ENCODE measurements at regions not wholly inside any gene's neighbourhood (a gene's known extent, or its start where the extent isn't known, plus 50 kb on each side); places are given as distances from the start of the nearest gene placed in this dataset.

GRCh38 chr17:52709724-52710123 is 551.2 kb upstream of the CA10 start:
- Histone ChIP-seq H3K9ac (ENCODE audit: low read length) (no peak overlapping the region), H3K4me1 (ENCODE audit: control insufficient read depth in 1 of 2, insufficient read depth in 2 of 2, low read length in 2 of 2) (no peaks in the 10 kb centered on the region), H3K27ac (ENCODE audit: low read depth, low read length) (no peak overlapping the region), H2AFZ (ENCODE audit: low read depth, low read length, poor library complexity, severe bottlenecking) (no peak overlapping the region), H3K9me2 (ENCODE audit: insufficient read depth) (no peaks in the 10 kb centered on the region), H3K79me2 (ENCODE audit: insufficient read depth, low read length) (no peaks in the 10 kb centered on the region), H3K36me3 (ENCODE audit: control insufficient read depth in 1 of 2, insufficient read depth in 2 of 2, low read length in 2 of 2) (no peaks in the 10 kb centered on the region), H3K9me3 (ENCODE audit: control insufficient read depth in 1 of 2, insufficient read depth in 1 of 2, low read depth in 1 of 2, low read length in 2 of 2) (peaks cover 24 to 55% of the 10 kb centered on the region in 2 experiments; a peak in 3 of 4 replicates), H3K4me3 (replicated peaks in 1 of 2; ENCODE audit: low read depth in 1 of 2, low read length in 2 of 2) (no peak overlapping the region), H4K20me1 (ENCODE audit: insufficient read depth) (no peaks in the 10 kb centered on the region), H3K27me3 (ENCODE audit: insufficient read depth, low read length) (no peaks in the 10 kb centered on the region), H3K4me2 (ENCODE audit: low read length) (no peak overlapping the region)
- CTCF ChIA-PET: no interaction called here
- TF ChIP-seq RAD21 (IDR thresholded peaks at IDR 0.05; ENCODE audit: low read depth) (no peak), CEBPB (IDR thresholded peaks at IDR 0.05; ENCODE audit: low read depth) (no peak), CBX3 (IDR thresholded peaks at IDR 0.05; ENCODE audit: low read depth) (no peak), REST (IDR thresholded peaks at IDR 0.05; ENCODE audit: low read depth) (no peak), CTCF (IDR thresholded peaks at IDR 0.05 in 2 of 3, conservative IDR thresholded peaks at IDR 0.05 in 1 of 3; ENCODE audit: borderline replicate concordance in 1 of 3, insufficient read depth in 1 of 3, low read depth in 2 of 3, low read length in 2 of 3) (no peak), MAX (IDR thresholded peaks at IDR 0.05) (no peak), FOSL1 (IDR thresholded peaks at IDR 0.05; ENCODE audit: low read depth) (no peak), POLR2AphosphoS5 (IDR thresholded peaks at IDR 0.05; ENCODE audit: low read depth, low read length) (no peak), POLR2A (IDR thresholded peaks at IDR 0.05; ENCODE audit: borderline replicate concordance, extremely low read depth, insufficient read depth, insufficient read length) (no peak), ZFX (IDR thresholded peaks at IDR 0.05) (no peak), SP1 (IDR thresholded peaks at IDR 0.05; ENCODE audit: low read depth) (no peak), ZBTB33 (IDR thresholded peaks at IDR 0.05; ENCODE audit: extremely low read depth, insufficient replicate concordance, low read length) (no peak), ELF1 (IDR thresholded peaks at IDR 0.05; ENCODE audit: borderline replicate concordance, low read depth) (no peak), YY1 (IDR thresholded peaks at IDR 0.05; ENCODE audit: extremely low read depth, insufficient replicate concordance, low read depth, low read length) (no peak), JUND (IDR thresholded peaks at IDR 0.05) (no peak), EGR1 (IDR thresholded peaks at IDR 0.05; ENCODE audit: low read depth) (no peak), SRF (IDR thresholded peaks at IDR 0.05; ENCODE audit: low read depth) (no peak), EZH2 (IDR thresholded peaks at IDR 0.05) (no peak), ZNF274 (IDR thresholded peaks at IDR 0.05; ENCODE audit: low read depth, low read length) (no peak)
- RAD21 ChIA-PET (ENCODE audit: low non-redundant PET in 1 of 2, low total read pairs in 2 of 2, uncharacterized antibody in 2 of 2, unreplicated experiment in 2 of 2): no interaction called here
- no peak for DNase-seq (ENCODE audit: low read depth, low spot score)
- POLR2A ChIA-PET: no interaction called here
- intact Hi-C loops (cut with micrococcal nuclease): no loop called here
- no peak for ATAC-seq
- BruUV-seq (replicated peaks): no TSS peak

Data from HCT116 (cell line).